Subcutaneous abdominal adipose tissue (tissue), 5 donors: ENCODE measurements at regions not wholly inside any gene's neighbourhood (a gene's known extent, or its start where the extent isn't known, plus 50 kb on each side); places are given as distances from the start of the nearest gene placed in this dataset.

Experiments used
- H3K27ac ChIP-seq: one replicate; pipeline ENCODE4 v1.7.0; 2013; ENCODE audit warnings: low read depth, mild to moderate bottlenecking, inconsistent platforms, low read length, moderate library complexity
- H3K27me3 ChIP-seq, 5 donors: one replicate each; pipeline ENCODE4 v1.7.0; 2013; ENCODE audit warnings: low read length in 5 of 5, inconsistent platforms in 1 of 5; ENCODE audit not compliant: control insufficient read depth in 5 of 5, insufficient read depth in 4 of 5
- H3K36me3 ChIP-seq, 5 donors: one replicate each; pipeline ENCODE4 v1.7.0; 2013; ENCODE audit warnings: low read length in 5 of 5; ENCODE audit not compliant: control insufficient read depth in 5 of 5, insufficient read depth in 5 of 5
- H3K4me1 ChIP-seq, 5 donors: one replicate each; pipeline ENCODE4 v1.7.0; 2013; ENCODE audit warnings: low read length in 5 of 5, mild to moderate bottlenecking in 3 of 5, moderate library complexity in 1 of 5; ENCODE audit not compliant: control insufficient read depth in 5 of 5, insufficient read depth in 5 of 5
- H3K4me3 ChIP-seq, 5 donors: one replicate each; pipeline ENCODE4 v1.7.0; 2013; ENCODE audit warnings: low read length in 5 of 5, low read depth in 1 of 5
- H3K9ac ChIP-seq, 5 donors: one replicate each; pipeline ENCODE4 v1.7.0; 2013; ENCODE audit warnings: low read length in 5 of 5, mild to moderate bottlenecking in 4 of 5, moderate library complexity in 3 of 5
- H3K9me3 ChIP-seq, 5 donors: one replicate each; pipeline ENCODE4 v1.7.0; 2013; ENCODE audit warnings: low read length in 5 of 5; ENCODE audit not compliant: control insufficient read depth in 5 of 5
- donor health status: healthy.
- donor health status: healthy.
- donor health status: healthy.
- donor health status: healthy.
- donor health status: healthy.

GRCh38 chr5:116354699-116355098 is 219.9 kb downstream of the SEMA6A start:
- Histone ChIP-seq H3K9me3 (peaks cover 0 to 8% (median 7%) of the 10 kb centered on the region in 5 donors), H3K36me3 (peaks cover 0 to 5% (median 0%) of the 10 kb centered on the region in 5 donors), H3K27ac (no peak overlapping the region), H3K4me1 (peaks cover 0 to 10% (median 0%) of the 10 kb centered on the region in 5 donors), H3K4me3 (no peak overlapping the region), H3K9ac (no peak overlapping the region), H3K27me3 (no peaks in the 10 kb centered on the region)

DNA sequence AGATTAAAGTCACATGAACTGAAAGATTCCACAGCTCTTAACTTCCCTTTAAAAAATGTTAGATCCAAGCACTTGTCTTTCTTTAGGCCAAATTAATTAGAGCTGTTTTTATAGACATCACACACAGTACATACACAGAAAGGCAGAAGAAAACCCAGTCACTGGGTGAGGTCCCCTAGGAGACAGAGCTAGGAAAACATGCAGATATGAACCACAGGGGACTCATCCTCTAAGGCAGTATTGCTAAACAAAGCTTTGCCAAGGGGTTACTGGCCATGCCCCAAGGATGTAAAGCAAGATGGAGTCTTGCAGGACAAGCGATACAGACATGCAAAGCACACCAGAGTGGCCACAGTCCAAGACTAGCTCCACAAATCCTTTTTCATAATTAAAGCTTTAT is 227.0 kb downstream of the SEMA6A start:
- Histone ChIP-seq H3K9ac (no peak overlapping the region), H3K27ac (no peak overlapping the region), H3K27me3 (no peaks in the 10 kb centered on the region), H3K4me1 (peaks cover 0 to 5% (median 0%) of the 10 kb centered on the region in 5 donors), H3K36me3 (peaks cover 0 to 10% (median 0%) of the 10 kb centered on the region in 5 donors), H3K9me3 (peaks cover 0 to 16% (median 9%) of the 10 kb centered on the region in 5 donors), H3K4me3 (no peak overlapping the region)

DNA sequence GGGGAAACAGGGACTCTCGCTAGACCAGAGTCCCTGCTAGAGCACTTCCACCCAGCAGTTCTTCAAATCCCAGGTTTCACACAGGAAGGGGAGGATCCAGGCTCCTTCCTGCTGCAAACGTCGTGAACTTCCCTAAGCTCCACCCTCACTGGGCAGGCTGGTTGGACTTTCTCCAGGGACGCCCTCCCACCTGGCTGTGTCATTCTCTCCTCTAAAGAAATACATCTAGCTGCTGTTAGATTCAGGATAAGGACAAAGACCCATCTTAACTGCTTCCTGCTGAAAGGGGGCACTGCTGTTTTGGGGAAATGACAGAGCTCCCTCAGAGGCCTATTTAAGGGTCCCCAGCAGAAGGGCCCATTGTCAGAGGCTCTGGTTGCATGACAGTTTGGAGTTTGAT is 230.7 kb downstream of the SEMA6A start:
- Histone ChIP-seq H3K9ac (no peak overlapping the region), H3K36me3 (peaks cover 0 to 2% (median 0%) of the 10 kb centered on the region in 5 donors), H3K9me3 (peaks cover 0 to 17% (median 10%) of the 10 kb centered on the region in 5 donors), H3K4me3 (no peak overlapping the region), H3K27me3 (no peaks in the 10 kb centered on the region), H3K4me1 (peaks cover 0 to 5% (median 0%) of the 10 kb centered on the region in 5 donors), H3K27ac (no peak overlapping the region)
